Left cardiac atrium (tissue), 4 donors: ENCODE measurements at regions not wholly inside any gene's neighbourhood (a gene's known extent, or its start where the extent isn't known, plus 50 kb on each side); places are given as distances from the start of the nearest gene placed in this dataset.

Source experiments
- ATAC-seq, 2 donors: fragments of 200-7000 bp; cut with Tn5 transposase; one replicate each; pipeline ENCODE4 v1.9.1; 2020; ENCODE audit warnings: mild to moderate bottlenecking in 2 of 2, moderate library complexity in 2 of 2
- DNase-seq: peaks from one replicate; pipeline ENCODE4 v3.0.0-alpha.2; 2020
- intact Hi-C, 2 donors: fragments of 100-400 bp; cut with DNase I; formaldehyde crosslinking; loops; one replicate each; pipeline versions ENCODE4 v1.14.1 to v1.15.1; 2022 to 2023
- donor health status: DM: no; HTN: yes; CAD: no.
- donor health status: DM: no; HTN: yes; CAD: no; lungs with severe emphysema.
- donor health status: DM: yes; HTN: yes; CAD: no.
- donor health status: Dilated cardiomyopathy.

DNA sequence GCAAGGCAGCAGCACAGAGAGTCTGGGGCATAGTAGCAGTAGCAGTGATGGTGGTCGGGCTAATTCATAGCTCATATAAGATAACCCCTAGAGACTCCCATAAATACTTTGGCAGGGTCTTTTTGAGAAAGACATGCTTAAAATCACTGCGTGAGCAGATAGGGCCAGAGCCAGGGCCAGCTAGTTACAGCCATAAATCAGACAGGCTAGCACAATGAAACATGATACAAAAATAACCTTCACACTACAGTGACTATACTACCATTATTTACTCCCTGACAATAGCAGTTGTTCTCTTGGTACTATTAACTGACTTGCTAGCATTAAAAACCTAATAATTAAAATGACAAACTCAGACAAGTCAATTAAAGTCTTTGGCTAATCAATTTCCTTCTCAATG is 295.9 kb downstream of the SMARCA1 start:
- DNase-seq (no peak), ATAC-seq (no peak)
- intact Hi-C loops = no loop called here

- peak; percentile 20 for DNase-seq
- intact Hi-C loops = no loop called here
- ATAC-seq = peak in 1 of 2 donors; percentile 44
Measured at GRCh38 chrX:129193357-129193756, 329.9 kb downstream of the SMARCA1 start.

GRCh38 chrX:129188231-129188630 is 335.1 kb downstream of the SMARCA1 start:
- no peak for DNase-seq
- no peak for ATAC-seq
- intact Hi-C loops = no loop called here

- ATAC-seq (no peak), DNase-seq (no peak)
- intact Hi-C loops = no loop called here
Measured at GRCh38 chrX:129176710-129177109, 346.6 kb downstream of the SMARCA1 start.

DNA sequence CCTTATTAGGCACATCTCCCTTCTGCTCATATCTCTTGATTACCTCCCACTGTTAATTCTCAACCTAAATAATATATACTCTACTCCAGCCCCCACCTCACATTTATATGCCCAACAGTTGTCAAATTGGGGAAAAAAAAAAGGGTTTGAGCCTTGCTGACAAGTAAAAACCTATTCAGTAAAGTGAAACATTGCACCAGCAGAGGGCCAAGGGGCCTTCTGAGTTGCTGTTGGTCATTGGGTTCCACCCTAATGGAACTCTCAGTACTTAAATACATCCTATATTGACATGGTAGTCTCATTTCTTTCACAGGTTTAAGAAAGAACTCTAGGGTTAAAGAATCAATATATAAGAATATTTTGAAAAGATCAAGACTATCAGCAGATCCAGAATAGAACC is 362.2 kb downstream of the SMARCA1 start:
- intact Hi-C loops = no loop called here
- DNase-seq = no peak
- no peak for ATAC-seq

GRCh38 chrX:129158505-129158904 is 364.8 kb downstream of the SMARCA1 start:
- DNase-seq (no peak), ATAC-seq (no peak)
- intact Hi-C loops = no loop called here

- intact Hi-C loops = no loop called here
- no peak for ATAC-seq
- DNase-seq = no peak
Measured at GRCh38 chrX:129145840-129146272, 377.4 kb downstream of the SMARCA1 start.

- ATAC-seq (no peak), DNase-seq (no peak)
- intact Hi-C loops = no loop called here
Measured at GRCh38 chrX:129145385-129145784, 377.9 kb downstream of the SMARCA1 start.

- intact Hi-C loops = no loop called here
- no peak for ATAC-seq
Measured at GRCh38 chrX:129144172-129145038, 378.9 kb downstream of the SMARCA1 start.

GRCh38 chrX:129139837-129140598 is 383.3 kb downstream of the SMARCA1 start:
- intact Hi-C loops = no loop called here
- ATAC-seq (no peak), DNase-seq (no peak)

More at GRCh38 chrX:129144172-129145038, 378.9 kb downstream of the SMARCA1 start:
- DNase-seq = no peak

GRCh38 chrX:129125122-129125914 is 398.0 kb downstream of the SMARCA1 start:
- ATAC-seq = no peak
- intact Hi-C loops = no loop called here
- DNase-seq = no peak

DNA sequence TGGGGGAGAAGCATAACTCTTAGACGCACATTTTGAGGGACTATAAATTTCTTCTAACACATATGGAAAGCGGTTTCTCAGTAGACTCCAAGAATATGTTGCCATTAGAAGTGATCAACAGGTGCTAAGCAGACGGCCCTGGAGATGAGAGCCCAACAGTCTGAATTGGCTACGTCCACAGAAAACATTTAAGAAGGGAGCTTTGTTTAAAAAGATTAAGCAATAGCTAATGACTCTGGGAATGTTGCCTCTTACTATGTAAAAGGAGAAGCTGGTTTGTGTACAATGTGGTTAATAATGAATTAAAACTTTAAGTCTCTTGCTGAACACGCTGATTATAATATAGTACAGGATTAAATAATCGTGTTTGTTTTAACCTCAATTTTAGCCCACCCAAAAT is 399.5 kb downstream of the SMARCA1 start:
- ATAC-seq = no peak
- DNase-seq = no peak
- intact Hi-C loops = no loop called here

GRCh38 chrX:129116676-129117470 is 406.4 kb downstream of the SMARCA1 start:
- intact Hi-C loops = no loop called here
- DNase-seq = no peak
- no peak for ATAC-seq

DNA sequence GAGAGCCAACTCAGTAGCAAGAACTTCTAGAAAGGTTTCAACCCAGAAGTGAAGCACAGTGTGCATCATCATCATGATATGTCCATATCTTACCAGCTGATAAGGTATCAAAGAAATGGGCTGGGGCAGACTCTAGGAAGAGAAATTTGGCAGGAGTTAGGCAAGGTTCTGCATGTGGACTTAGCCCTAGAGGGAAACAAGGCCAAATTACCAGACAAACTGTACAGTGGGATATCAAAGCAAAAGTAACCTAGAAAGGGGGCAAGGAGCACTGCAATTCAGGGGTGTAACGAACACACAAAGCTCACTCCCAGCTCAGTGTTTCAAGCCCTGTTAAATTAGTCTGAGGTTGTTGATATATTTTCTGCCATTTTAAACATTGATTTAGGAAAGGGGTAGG is 407.4 kb downstream of the SMARCA1 start:
- no peak for ATAC-seq
- intact Hi-C loops = no loop called here

DNA sequence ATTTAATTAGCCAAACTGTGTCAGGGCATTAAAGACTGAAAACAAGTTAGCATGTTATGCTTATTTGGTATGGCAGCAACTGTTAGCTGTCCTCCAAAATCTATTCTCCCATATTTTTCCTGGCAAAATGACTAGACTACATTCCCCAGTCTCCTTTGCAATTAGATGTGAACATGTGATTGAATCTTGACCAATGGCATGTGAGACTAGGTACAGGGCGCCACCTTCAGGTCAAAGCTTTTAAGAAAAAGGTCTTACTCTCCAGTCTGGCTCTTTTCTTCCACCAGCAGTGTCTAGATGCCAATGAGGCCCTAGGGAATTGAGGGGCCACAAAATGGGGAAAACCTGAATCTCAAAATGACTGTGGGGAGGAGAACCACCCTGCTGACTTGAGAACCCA is 408.2 kb downstream of the SMARCA1 start:
- ATAC-seq (no peak), DNase-seq (no peak)
- intact Hi-C loops = no loop called here

More for the DNA sequence above, 407.4 kb downstream of the SMARCA1 start:
- no peak for DNase-seq

DNA sequence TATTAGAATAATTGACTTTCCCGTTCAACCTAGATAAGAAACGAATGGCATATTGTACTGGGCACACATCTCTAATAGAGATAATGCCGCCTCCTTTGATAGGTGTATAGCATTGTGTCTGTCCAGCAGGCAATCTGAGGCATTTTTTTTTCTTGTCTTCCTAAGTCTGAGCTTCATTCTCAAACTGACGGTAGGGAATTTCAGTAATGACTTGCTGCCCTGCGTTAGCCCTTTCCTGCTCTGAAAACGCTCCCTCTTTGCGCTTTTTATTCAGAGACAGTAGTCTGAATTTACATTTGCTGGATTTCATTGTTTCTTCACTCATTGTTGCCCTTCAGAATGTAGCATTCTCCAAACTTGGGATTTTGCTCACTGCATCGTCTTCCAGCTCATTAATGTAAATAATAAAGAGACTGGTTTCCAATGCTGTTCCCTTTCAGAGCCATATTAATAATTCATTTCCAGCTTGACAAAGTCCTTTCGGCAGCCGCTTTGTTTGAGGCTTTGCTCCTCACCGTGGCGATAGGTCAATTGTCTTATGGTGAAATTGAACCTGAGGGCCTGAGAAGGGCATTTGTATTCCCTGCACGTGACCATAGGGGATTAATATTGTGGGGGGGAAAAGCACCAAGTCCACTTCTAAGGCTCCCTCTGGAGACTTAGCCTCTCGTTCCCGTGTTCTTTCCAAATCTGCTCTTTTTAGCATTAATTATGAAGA is 412.1 kb downstream of the SMARCA1 start:
- ATAC-seq (no peak), DNase-seq (no peak)
- intact Hi-C loops = no loop called here

- ATAC-seq (no peak), DNase-seq (no peak)
- intact Hi-C loops = no loop called here
Measured at GRCh38 chrX:129108936-129109335, 414.4 kb downstream of the SMARCA1 start.

DNA sequence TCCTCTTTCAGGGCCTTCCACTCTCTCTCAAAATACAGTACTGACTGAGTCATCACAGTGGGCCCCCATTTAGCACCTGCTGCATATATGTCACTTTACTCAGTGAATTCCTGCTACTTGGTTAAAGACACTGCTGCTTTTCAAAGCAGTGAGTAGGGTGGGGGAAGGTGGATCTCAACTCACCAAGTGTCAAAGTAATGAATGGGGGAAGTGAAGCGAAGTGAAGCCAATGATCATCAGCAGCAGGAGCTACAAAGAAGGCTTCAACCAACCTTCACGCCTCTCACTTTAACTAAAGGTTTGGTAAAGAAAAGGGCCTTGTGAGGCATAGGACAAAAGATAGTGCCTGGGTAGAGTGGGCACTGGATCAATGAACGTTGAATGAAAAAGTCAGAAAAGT is 424.1 kb downstream of the SMARCA1 start:
- DNase-seq = no peak
- no peak for ATAC-seq
- intact Hi-C loops = no loop called here
